Activated CD4-positive, alpha-beta T cell treated with anti-CD3 and anti-CD28 coated beads for 36 hours (primary cell): ENCODE measurements at regions not wholly inside any gene's neighbourhood (a gene's known extent, or its start where the extent isn't known, plus 50 kb on each side); places are given as distances from the start of the nearest gene placed in this dataset.

Experiments used
- ATAC-seq: fragments of 200-7000 bp; cut with Tn5 transposase; one replicate; pipeline ENCODE4 v1.10.0; 2021; ENCODE audit warnings: mild to moderate bottlenecking, moderate library complexity
- CTCF ChIA-PET: fragments of 350-600 bp; sonication (Branson Sonifier 250); formaldehyde crosslinking; loops from one replicate; lab custom pipeline; 2021; ENCODE audit warnings: antibody characterized with exemption; lab: Charles Lee
- POLR2A ChIA-PET: fragments of 350-600 bp; sonication (Branson Sonifier 250); formaldehyde crosslinking; loops from one replicate; lab custom pipeline; 2021; ENCODE audit warnings: antibody characterized with exemption, inconsistent platforms; lab: Charles Lee
- DNase-seq: peaks from one replicate; pipeline ENCODE4 v3.0.0-alpha.2; 2020
- H3K27ac Mint-ChIP-seq: one replicate; pipeline ENCODE4 v1.8.0; 2021; ENCODE audit warnings: mixed read lengths
- H3K27me3 Mint-ChIP-seq: one replicate; pipeline ENCODE4 v1.8.0; 2021; ENCODE audit warnings: mixed read lengths
- H3K36me3 Mint-ChIP-seq: one replicate; pipeline ENCODE4 v1.8.0; 2021; ENCODE audit warnings: low read depth, mixed read lengths
- H3K4me1 Mint-ChIP-seq: one replicate; pipeline ENCODE4 v1.8.0; 2021; ENCODE audit warnings: mixed read lengths
- H3K4me3 Mint-ChIP-seq: one replicate; pipeline ENCODE4 v1.8.0; 2021; ENCODE audit warnings: mild to moderate bottlenecking, moderate library complexity, mixed read lengths
- H3K9me3 Mint-ChIP-seq: one replicate; pipeline ENCODE4 v1.8.0; 2021; ENCODE audit warnings: low read depth, mixed read lengths
- intact Hi-C, 2 experiments: fragments of 100-400 bp; cut with DNase I in 1 of 2; cut with micrococcal nuclease in 1 of 2; formaldehyde crosslinking; loops; one replicate each; pipeline versions ENCODE4 v1.14.2 to v1.15.1; 2022 to 2024; cut with DNase I, micrococcal nuclease

DNA sequence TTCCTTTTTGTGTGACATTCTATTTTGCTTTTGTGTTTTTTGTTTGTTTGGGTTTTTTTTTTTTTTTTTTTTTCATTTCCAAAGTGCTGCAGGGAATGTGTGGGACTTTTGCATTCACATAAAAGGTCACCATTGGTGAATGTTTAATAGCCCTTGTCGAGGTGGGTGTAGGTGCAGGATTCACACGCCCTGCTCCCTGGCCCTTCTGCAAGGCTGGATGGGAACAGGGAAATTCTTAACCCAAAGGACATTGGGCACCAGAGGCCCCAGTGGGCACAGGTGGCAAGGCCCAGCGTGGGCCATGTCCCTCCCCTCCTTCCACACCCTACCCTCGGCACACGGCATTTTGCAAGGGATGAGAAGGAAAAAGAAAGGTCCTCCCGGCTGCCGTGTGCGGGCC lies 50.4 kb upstream of the NOTCH1 start:
- Mint-ChIP-seq H3K4me1 (no peaks in the 10 kb centered on the region), H3K36me3 (no peaks in the 10 kb centered on the region), H3K27me3 (peaks cover 9% of the 10 kb centered on the region), H3K27ac (no peak overlapping the region), H3K4me3 (no peak overlapping the region), H3K9me3 (no peaks in the 10 kb centered on the region)
- ATAC-seq (no peak), DNase-seq (no peak)
- ChIA-PET POLR2A (no interaction called here), CTCF (no interaction called here)
- intact Hi-C loops = no loop called here

DNA sequence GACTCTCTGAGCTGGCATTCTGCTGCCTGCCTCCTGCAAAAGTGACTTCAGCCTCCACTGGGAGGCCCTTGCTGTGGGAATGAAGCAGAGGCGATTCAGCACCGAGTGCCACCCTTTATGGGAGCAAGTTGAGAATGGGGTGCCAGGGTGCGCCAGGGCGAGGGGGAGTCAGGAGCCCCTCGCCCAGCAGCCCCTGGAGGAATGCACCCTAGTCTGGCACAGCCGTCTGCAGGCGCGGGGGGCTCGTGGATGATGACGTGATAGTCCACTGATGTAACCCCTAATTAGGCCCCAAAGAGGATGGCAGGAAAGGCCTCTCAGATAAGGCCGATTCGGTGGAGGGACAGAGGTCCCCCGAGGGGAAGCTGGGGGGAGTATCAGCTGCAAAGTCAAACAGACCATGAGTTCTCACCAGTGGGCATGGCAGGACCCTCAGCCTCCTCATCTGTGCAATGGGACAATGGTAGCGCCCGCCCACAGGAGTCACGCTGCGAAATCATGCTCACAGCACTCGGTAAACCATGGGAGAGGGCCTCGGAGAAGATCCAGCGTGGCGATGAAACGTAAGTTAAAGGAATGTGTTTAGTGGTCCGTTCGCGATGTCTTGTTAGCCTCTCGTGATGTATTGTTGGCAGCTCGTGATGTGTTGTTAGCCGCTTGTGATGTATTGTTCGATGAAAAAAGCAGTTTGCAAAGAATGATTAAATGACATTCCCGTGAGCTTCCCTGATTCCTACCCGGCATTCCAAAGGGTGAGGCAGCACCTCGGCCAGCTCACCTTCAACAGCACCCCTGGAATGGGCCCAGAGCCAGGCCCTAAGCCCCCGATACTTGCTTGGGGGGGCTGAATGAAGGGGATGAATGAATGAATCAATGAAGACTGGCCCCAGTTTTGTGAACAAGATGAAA lies 49.7 kb upstream of the NOTCH1 start:
- Mint-ChIP-seq H3K4me3 (no peak overlapping the region), H3K4me1 (no peaks in the 10 kb centered on the region), H3K36me3 (no peaks in the 10 kb centered on the region), H3K9me3 (no peaks in the 10 kb centered on the region), H3K27ac (no peak overlapping the region), H3K27me3 (peaks cover 2% of the 10 kb centered on the region)
- ChIA-PET CTCF (interaction anchor here (0.5 kb wide), 1 partner anchor 105 kb away, joined by 5 read pairs; no protein-coding TSS in a partner anchor), POLR2A (no interaction called here)
- no peak for DNase-seq
- no peak for ATAC-seq
- intact Hi-C loops = no loop called here
